ENCODE measurements at regions not wholly inside any gene's neighbourhood (a gene's known extent, or its start where the extent isn't known, plus 50 kb on each side); places are given as distances from the start of the nearest gene placed in this dataset.

GRCh38 chr2:234674781-234675201 is 177.9 kb upstream of the ARL4C start:
- TF ChIP-seq MAX (IDR thresholded peaks at IDR 0.05) (no peak), TAF1 (IDR thresholded peaks at IDR 0.05; ENCODE audit: low read depth) (no peak), REST (IDR thresholded peaks at IDR 0.05; ENCODE audit: low read depth) (no peak), ZBTB7A (IDR thresholded peaks at IDR 0.05; ENCODE audit: low read depth) (no peak), NFIC (IDR thresholded peaks at IDR 0.05) (no peak), EP300 (IDR thresholded peaks at IDR 0.05; ENCODE audit: borderline replicate concordance) (no peak), YY1 (IDR thresholded peaks at IDR 0.05; ENCODE audit: low read depth) (no peak), TEAD4 (IDR thresholded peaks at IDR 0.05) (no peak), CREB1 (IDR thresholded peaks at IDR 0.05; ENCODE audit: low read depth) (no peak), RAD21 (IDR thresholded peaks at IDR 0.05; ENCODE audit: low read depth) (no peak), CEBPB (IDR thresholded peaks at IDR 0.05) (no peak)
